K562 (cell line): ENCODE measurements at regions not wholly inside any gene's neighbourhood (a gene's known extent, or its start where the extent isn't known, plus 50 kb on each side); places are given as distances from the start of the nearest gene placed in this dataset.

Source experiments
- ETS1 ChIP-seq: conservative IDR thresholded peaks from 2 replicates; pipeline ENCODE4 v1.6.1; 2011; ENCODE audit warnings: low read depth, mild to moderate bottlenecking, low read length; ENCODE audit not compliant: control insufficient read depth
- NONO ChIP-seq, 2 experiments: fragments of 200-400 bp in 1 of 2; fragments of 450-650 bp in 1 of 2; formaldehyde crosslinking in 1 of 2; IDR thresholded peaks; 2 replicates each; pipeline ENCODE4 v1.6.1; 2017; ENCODE audit warnings: low read depth in 2 of 2, mild to moderate bottlenecking in 2 of 2, moderate library complexity in 2 of 2, low read length in 1 of 2
- PBX2 ChIP-seq, 2 experiments: IDR thresholded peaks in 1 of 2; conservative IDR thresholded peaks in 1 of 2; 2 replicates each; pipeline ENCODE4 v1.6.1; 2016; ENCODE audit warnings: low read depth in 2 of 2, mild to moderate bottlenecking in 1 of 2, missing compliant biosample characterization in 1 of 2, missing genetic modification characterization in 1 of 2, moderate library complexity in 1 of 2
- SUPT5H ChIP-seq: fragments of 450-650 bp; IDR thresholded peaks from 2 replicates; pipeline ENCODE4 v1.6.1; 2016
- ZNF407 ChIP-seq: fragments of 450-650 bp; IDR thresholded peaks from 2 replicates; pipeline ENCODE4 v1.6.1; 2016; ENCODE audit warnings: low read depth
- TF ChIP-seq, protein P1 (sequence below), 2 experiments: fragments of 450-650 bp; formaldehyde crosslinking in 1 of 2; IDR thresholded peaks; 2 replicates each; pipeline versions ENCODE4 v1.4.0 to v1.6.1; 2014 to 2020; ENCODE audit warnings: mild to moderate bottlenecking in 2 of 2, borderline replicate concordance in 1 of 2, low read depth in 1 of 2

- TF ChIP-seq, protein P1, sequence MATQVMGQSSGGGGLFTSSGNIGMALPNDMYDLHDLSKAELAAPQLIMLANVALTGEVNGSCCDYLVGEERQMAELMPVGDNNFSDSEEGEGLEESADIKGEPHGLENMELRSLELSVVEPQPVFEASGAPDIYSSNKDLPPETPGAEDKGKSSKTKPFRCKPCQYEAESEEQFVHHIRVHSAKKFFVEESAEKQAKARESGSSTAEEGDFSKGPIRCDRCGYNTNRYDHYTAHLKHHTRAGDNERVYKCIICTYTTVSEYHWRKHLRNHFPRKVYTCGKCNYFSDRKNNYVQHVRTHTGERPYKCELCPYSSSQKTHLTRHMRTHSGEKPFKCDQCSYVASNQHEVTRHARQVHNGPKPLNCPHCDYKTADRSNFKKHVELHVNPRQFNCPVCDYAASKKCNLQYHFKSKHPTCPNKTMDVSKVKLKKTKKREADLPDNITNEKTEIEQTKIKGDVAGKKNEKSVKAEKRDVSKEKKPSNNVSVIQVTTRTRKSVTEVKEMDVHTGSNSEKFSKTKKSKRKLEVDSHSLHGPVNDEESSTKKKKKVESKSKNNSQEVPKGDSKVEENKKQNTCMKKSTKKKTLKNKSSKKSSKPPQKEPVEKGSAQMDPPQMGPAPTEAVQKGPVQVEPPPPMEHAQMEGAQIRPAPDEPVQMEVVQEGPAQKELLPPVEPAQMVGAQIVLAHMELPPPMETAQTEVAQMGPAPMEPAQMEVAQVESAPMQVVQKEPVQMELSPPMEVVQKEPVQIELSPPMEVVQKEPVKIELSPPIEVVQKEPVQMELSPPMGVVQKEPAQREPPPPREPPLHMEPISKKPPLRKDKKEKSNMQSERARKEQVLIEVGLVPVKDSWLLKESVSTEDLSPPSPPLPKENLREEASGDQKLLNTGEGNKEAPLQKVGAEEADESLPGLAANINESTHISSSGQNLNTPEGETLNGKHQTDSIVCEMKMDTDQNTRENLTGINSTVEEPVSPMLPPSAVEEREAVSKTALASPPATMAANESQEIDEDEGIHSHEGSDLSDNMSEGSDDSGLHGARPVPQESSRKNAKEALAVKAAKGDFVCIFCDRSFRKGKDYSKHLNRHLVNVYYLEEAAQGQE (IDR thresholded peaks at IDR 0.05; ENCODE audit: borderline replicate concordance) = no peak
- TF ChIP-seq, protein P1 (CRISPR knock-in tag; IDR thresholded peaks at IDR 0.05; ENCODE audit: low read depth) = no peak
- TF ChIP-seq SUPT5H (no peak), PBX2 (CRISPR knock-in tag; IDR thresholded peaks at IDR 0.05; ENCODE audit: low read depth) (no peak), PBX2 (tag; conservative IDR thresholded peaks at IDR 0.05; ENCODE audit: low read depth) (no peak), ETS1 (no peak), NONO (IDR thresholded peaks at IDR 0.05; ENCODE audit: low read depth in 2 of 2, low read length in 1 of 2) (no peak), ZNF407 (no peak)
Observed at GRCh38 chr3:153379516-153379915, 217.5 kb downstream of the RAP2B start (continued).
